HCT116 (cell line): ENCODE measurements at regions not wholly inside any gene's neighbourhood (a gene's known extent, or its start where the extent isn't known, plus 50 kb on each side); places are given as distances from the start of the nearest gene placed in this dataset.

ENCODE experiments used
- ATAC-seq: fragments of 200-7000 bp; cut with Tn5 transposase; 2 replicates; pipeline ENCODE4 v1.9.1; 2020; ENCODE audit warnings: mild to moderate bottlenecking, moderate library complexity
- BruUV-seq: library from RNA; stranded (reverse); fragments of 400-500 nt; replicated peaks from 2 replicates; lab custom pipeline; 2021; lab: Mats Ljungman, UMichigan
- CTCF ChIA-PET: fragments of 300-600 bp; sonication (Branson Sonifier 250); formaldehyde crosslinking; loops from one replicate; lab custom pipeline; 2021; ENCODE audit warnings: antibody characterized with exemption; lab: Charles Lee
- POLR2A ChIA-PET: fragments of 300-600, 350-600 bp; sonication (Branson Sonifier 250); formaldehyde crosslinking; loops from one replicate; lab custom pipeline; 2021; ENCODE audit warnings: antibody characterized with exemption; lab: Charles Lee
- RAD21 ChIA-PET, 2 experiments: fragments of 300-600 bp; sonication (Branson Sonifier 250); formaldehyde crosslinking; loops; one replicate each; lab custom pipeline; 2023; ENCODE audit warnings: low total read pairs in 2 of 2; ENCODE audit not compliant: uncharacterized antibody in 2 of 2, unreplicated experiment in 2 of 2, low non-redundant PET in 1 of 2; lab: Charles Lee
- DNase-seq: peaks from one replicate; pipeline ENCODE4 v3.0.0-alpha.2; 2010; ENCODE audit warnings: low read depth, low spot score
- H2AFZ ChIP-seq: fragments of 200-600 bp; shearing (Covaris generic), sonication (generic); 2 replicates; pipeline ENCODE4 v1.6.1; 2017; ENCODE audit warnings: low read depth, mixed run types, mixed read lengths, antibody characterized with exemption, low read length; ENCODE audit not compliant: poor library complexity, severe bottlenecking
- H3K27ac ChIP-seq: 2 replicates; pipeline ENCODE4 v1.5.1; 2012; ENCODE audit warnings: low read depth, low read length
- H3K27me3 ChIP-seq: fragments of 200-600 bp; sonication (generic); 2 replicates; pipeline ENCODE4 v1.6.1; 2016; ENCODE audit warnings: mixed run types, low read length, mixed read lengths; ENCODE audit not compliant: insufficient read depth
- H3K36me3 ChIP-seq, 2 experiments: fragments of 200-500 bp in 1 of 2; fragments of 200-600 bp in 1 of 2; sonication (Bioruptor generic) in 1 of 2; sonication (generic) in 1 of 2; 2 replicates each; pipeline versions ENCODE4 v1.5.1 to v1.6.1; 2014 to 2016; ENCODE audit warnings: low read length in 2 of 2, inconsistent platforms in 1 of 2, mixed read lengths in 1 of 2, mixed run types in 1 of 2; ENCODE audit not compliant: insufficient read depth in 2 of 2, control insufficient read depth in 1 of 2
- H3K4me1 ChIP-seq, 2 experiments: fragments of 200-600 bp in 1 of 2; sonication (generic) in 1 of 2; 2 replicates each; pipeline versions ENCODE4 v1.5.1 to v1.6.1; 2012 to 2017; ENCODE audit warnings: low read length in 2 of 2, inconsistent platforms in 1 of 2, mild to moderate bottlenecking in 1 of 2, mixed read lengths in 1 of 2, mixed run types in 1 of 2, moderate library complexity in 1 of 2; ENCODE audit not compliant: insufficient read depth in 2 of 2, control insufficient read depth in 1 of 2
- H3K4me2 ChIP-seq: fragments of 200-600 bp; sonication (generic); 2 replicates; pipeline ENCODE4 v1.6.1; 2017; ENCODE audit warnings: mixed run types, low read length, mixed read lengths
- H3K4me3 ChIP-seq, 2 experiments: fragments of 200-600 bp in 1 of 2; sonication (generic) in 1 of 2; replicated peaks in 1 of 2; 2 replicates each; pipeline ENCODE4 v1.5.1; 2011 to 2016; ENCODE audit warnings: low read length in 2 of 2, control low read depth in 1 of 2, low read depth in 1 of 2, mild to moderate bottlenecking in 1 of 2, mixed read lengths in 1 of 2, mixed run types in 1 of 2
- H3K79me2 ChIP-seq: fragments of 200-600 bp; sonication (generic); 2 replicates; pipeline ENCODE4 v1.6.1; 2017; ENCODE audit warnings: mild to moderate bottlenecking, mixed run types, low read length, moderate library complexity, mixed read lengths; ENCODE audit not compliant: insufficient read depth
- H3K9ac ChIP-seq: fragments of 200-600 bp; sonication (generic); 2 replicates; pipeline ENCODE4 v1.6.1; 2016; ENCODE audit warnings: low read length, mixed read lengths
- H3K9me2 ChIP-seq: fragments of 200-600 bp; sonication (generic), shearing (Covaris generic); 2 replicates; pipeline ENCODE4 v1.6.1; 2017; ENCODE audit warnings: mixed run types, mild to moderate bottlenecking, moderate library complexity; ENCODE audit not compliant: insufficient read depth
- H3K9me3 ChIP-seq, 2 experiments: fragments of 200-500 bp in 1 of 2; fragments of 200-600 bp in 1 of 2; sonication (Bioruptor generic) in 1 of 2; sonication (generic) in 1 of 2; 2 replicates each; pipeline ENCODE4 v1.6.1; 2014 to 2017; ENCODE audit warnings: low read length in 2 of 2, mixed read lengths in 2 of 2, inconsistent platforms in 1 of 2, low read depth in 1 of 2, mild to moderate bottlenecking in 1 of 2, mixed run types in 1 of 2, moderate library complexity in 1 of 2; ENCODE audit not compliant: control insufficient read depth in 1 of 2, insufficient read depth in 1 of 2
- H4K20me1 ChIP-seq: fragments of 200-600 bp; sonication (generic), shearing (Covaris generic); 2 replicates; pipeline ENCODE4 v1.6.1; 2017; ENCODE audit warnings: mixed run types, mild to moderate bottlenecking, moderate library complexity; ENCODE audit not compliant: insufficient read depth
- CBX3 ChIP-seq: IDR thresholded peaks from 2 replicates; pipeline ENCODE4 v1.6.1; 2012; ENCODE audit warnings: low read depth
- POLR2A ChIP-seq: IDR thresholded peaks from 2 replicates; pipeline ENCODE4 v1.7.0; 2011; ENCODE audit warnings: borderline replicate concordance; ENCODE audit not compliant: insufficient read depth, insufficient read length; ENCODE audit errors: extremely low read depth
- RAD21 ChIP-seq: IDR thresholded peaks from 2 replicates; pipeline ENCODE4 v1.6.1; 2012; ENCODE audit warnings: low read depth, mild to moderate bottlenecking
- REST ChIP-seq: IDR thresholded peaks from 2 replicates; pipeline ENCODE4 v1.6.1; 2012; ENCODE audit warnings: low read depth
- SP1 ChIP-seq: IDR thresholded peaks from 2 replicates; pipeline ENCODE4 v1.6.1; 2012; ENCODE audit warnings: low read depth
- YY1 ChIP-seq: IDR thresholded peaks from 2 replicates; pipeline ENCODE4 v1.6.1; 2011; ENCODE audit warnings: low read length, low read depth, moderate library complexity, mild to moderate bottlenecking; ENCODE audit not compliant: insufficient replicate concordance; ENCODE audit errors: extremely low read depth
- ZNF274 ChIP-seq: fragments of 200-500 bp; sonication (Bioruptor generic); IDR thresholded peaks from 2 replicates; pipeline ENCODE4 v1.6.1; 2014; ENCODE audit warnings: mild to moderate bottlenecking, low read depth, low read length, inconsistent platforms
- intact Hi-C: fragments of 100-400 bp; cut with micrococcal nuclease; formaldehyde crosslinking; loops from 2 replicates; pipeline ENCODE4 v1.10.0; 2022

- Histone ChIP-seq H2AFZ (no peak overlapping the region), H3K27me3 (no peaks in the 10 kb centered on the region), H3K27ac (no peak overlapping the region), H3K36me3 (no peaks in the 10 kb centered on the region), H3K9me3 (peaks cover 0 to 4% of the 10 kb centered on the region in 2 experiments; a peak in 1 of 4 replicates), H3K79me2 (no peaks in the 10 kb centered on the region), H4K20me1 (no peaks in the 10 kb centered on the region), H3K4me2 (no peak overlapping the region), H3K4me1 (peaks cover 6 to 7% of the 10 kb centered on the region in 2 experiments; a peak in 3 of 4 replicates), H3K4me3 (no peak overlapping the region), H3K9ac (no peak overlapping the region), H3K9me2 (no peaks in the 10 kb centered on the region)
- TF ChIP-seq POLR2A: no peak
- no peak for TF ChIP-seq CBX3
- no peak for TF ChIP-seq SP1
- TF ChIP-seq ZNF274: no peak
- no peak for TF ChIP-seq RAD21
- TF ChIP-seq YY1: no peak
- ChIA-PET CTCF (no interaction called here), RAD21 (no interaction called here), POLR2A (no interaction called here)
- intact Hi-C loops: no loop called here
- DNase-seq: no peak
- no TSS peak for BruUV-seq
- ATAC-seq: no peak
Observed at GRCh38 chr10:75345738-75346137, 55.8 kb downstream of the ZNF503 start.

DNA sequence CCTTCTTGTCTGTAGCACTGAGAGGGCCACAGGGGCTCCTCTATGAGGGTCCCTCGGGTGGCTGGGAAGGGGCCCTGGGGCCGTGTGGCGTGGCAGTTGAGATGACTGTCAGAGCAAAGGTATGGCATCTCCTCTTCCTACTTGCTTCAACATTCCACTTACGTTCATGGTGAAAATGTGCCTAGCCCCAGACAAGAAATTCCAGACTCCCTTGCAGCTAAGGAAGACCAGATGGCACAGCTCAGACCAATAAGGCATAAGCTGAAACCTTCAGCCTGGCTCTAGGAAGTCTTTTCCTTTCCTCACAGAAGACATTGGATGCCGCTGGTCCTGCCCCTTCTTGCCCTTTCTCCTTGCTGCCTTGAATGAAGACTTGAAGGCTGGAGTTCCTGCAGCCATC is 57.4 kb downstream of the ZNF503 start:
- Histone ChIP-seq H3K4me1 (no peaks in the 10 kb centered on the region), H3K9me3 (peaks cover 0 to 4% of the 10 kb centered on the region in 2 experiments; a peak in 1 of 4 replicates), H3K79me2 (no peaks in the 10 kb centered on the region), H3K4me3 (no peak overlapping the region), H2AFZ (no peak overlapping the region), H3K27ac (no peak overlapping the region), H4K20me1 (no peaks in the 10 kb centered on the region), H3K4me2 (no peak overlapping the region), H3K9ac (no peak overlapping the region), H3K36me3 (no peaks in the 10 kb centered on the region), H3K27me3 (no peaks in the 10 kb centered on the region), H3K9me2 (no peaks in the 10 kb centered on the region)
- no TSS peak for BruUV-seq
- intact Hi-C loops: no loop called here
- ATAC-seq (no peak), DNase-seq (no peak)
- ChIA-PET RAD21 (no interaction called here), CTCF (no interaction called here), POLR2A (no interaction called here)
- no peak for TF ChIP-seq REST
